Activated CD4-positive, alpha-beta T cell treated with anti-CD3 and anti-CD28 coated beads, Interleukin-2, amount 50 U/mL, for 48 hours (primary cell): ENCODE measurements at regions not wholly inside any gene's neighbourhood (a gene's known extent, or its start where the extent isn't known, plus 50 kb on each side); places are given as distances from the start of the nearest gene placed in this dataset.
"Not testable (repeated sequence)": the region's sequence is repeated elsewhere in the genome, so short reads cannot be mapped to it uniquely, and the experiment has no call there.

Experiments
- DNase-seq, 2 experiments: peaks; one replicate each; pipeline ENCODE4 v3.0.0-alpha.2; 2020

GRCh38 chr12:30329281-30329680 is 366.4 kb downstream of the IPO8 start:
- DNase-seq = no peak

- DNase-seq = no peak
Measured at GRCh38 chr12:30323008-30323407, 372.7 kb downstream of the IPO8 start.

GRCh38 chr12:30320561-30320960 is 375.1 kb downstream of the IPO8 start:
- DNase-seq = no peak

GRCh38 chr12:30314506-30315100 is 381.1 kb downstream of the IPO8 start:
- no peak for DNase-seq

GRCh38 chr12:30308010-30308717 is 387.5 kb downstream of the IPO8 start:
- no peak for DNase-seq

- DNase-seq = no peak
Measured at GRCh38 chr12:30304528-30304927, 391.1 kb downstream of the IPO8 start.

- no peak for DNase-seq
Measured at GRCh38 chr12:30301291-30301690, 394.4 kb downstream of the IPO8 start.

- no peak for DNase-seq
Measured at GRCh38 chr12:30296486-30296885, 399.2 kb downstream of the IPO8 start.

- no peak for DNase-seq
Measured at GRCh38 chr12:30286345-30286926, 409.2 kb downstream of the IPO8 start.

GRCh38 chr12:30278401-30278800 is 417.3 kb downstream of the IPO8 start:
- no peak for DNase-seq

GRCh38 chr12:30272515-30272914 is 423.2 kb downstream of the IPO8 start:
- DNase-seq = not testable (repeated sequence)

- no peak for DNase-seq
Measured at GRCh38 chr12:30269496-30269895, 426.2 kb downstream of the IPO8 start.

- no peak for DNase-seq
Measured at GRCh38 chr12:30268041-30268440, 427.6 kb downstream of the IPO8 start.

GRCh38 chr12:30263434-30263833 is 432.2 kb downstream of the IPO8 start:
- no peak for DNase-seq

- DNase-seq = no peak
Measured at GRCh38 chr12:30257618-30258017, 438.1 kb downstream of the IPO8 start.

- DNase-seq = no peak
Measured at GRCh38 chr12:30251546-30251945, 444.1 kb downstream of the IPO8 start.

- no peak for DNase-seq
Measured at GRCh38 chr12:30243426-30243825, 452.2 kb downstream of the IPO8 start.

GRCh38 chr12:30219047-30219446 is 435.3 kb upstream of the TMTC1 start:
- DNase-seq = no peak

GRCh38 chr12:30218073-30218472 is 434.3 kb upstream of the TMTC1 start:
- no peak for DNase-seq

- DNase-seq = no peak
Measured at GRCh38 chr12:30213166-30213565, 429.4 kb upstream of the TMTC1 start.

GRCh38 chr12:30211743-30212142 is 428.0 kb upstream of the TMTC1 start:
- no peak for DNase-seq

GRCh38 chr12:30203981-30204380 is 420.2 kb upstream of the TMTC1 start:
- no peak for DNase-seq

- DNase-seq = no peak
Measured at GRCh38 chr12:30202521-30203254, 418.9 kb upstream of the TMTC1 start.
